Fibroblast of villous mesenchyme (primary cell): ENCODE measurements at regions not wholly inside any gene's neighbourhood (a gene's known extent, or its start where the extent isn't known, plus 50 kb on each side); places are given as distances from the start of the nearest gene placed in this dataset.
"Not testable (repeated sequence)": the region's sequence is repeated elsewhere in the genome, so short reads cannot be mapped to it uniquely, and the experiment has no call there.

Experiments
- DNase-seq: peaks from one replicate; pipeline ENCODE4 v3.0.0-alpha.2; 2010; ENCODE audit warnings: low read depth
- H3K4me3 ChIP-seq: 2 replicates; pipeline ENCODE4 v1.5.1; 2011; ENCODE audit warnings: low read depth, mild to moderate bottlenecking, low read length
- TF ChIP-seq, protein P1 (sequence below): IDR thresholded peaks from 2 replicates; pipeline ENCODE4 v1.5.1; 2012; ENCODE audit warnings: low read depth, mild to moderate bottlenecking, low read length; ENCODE audit not compliant: insufficient read depth

DNA sequence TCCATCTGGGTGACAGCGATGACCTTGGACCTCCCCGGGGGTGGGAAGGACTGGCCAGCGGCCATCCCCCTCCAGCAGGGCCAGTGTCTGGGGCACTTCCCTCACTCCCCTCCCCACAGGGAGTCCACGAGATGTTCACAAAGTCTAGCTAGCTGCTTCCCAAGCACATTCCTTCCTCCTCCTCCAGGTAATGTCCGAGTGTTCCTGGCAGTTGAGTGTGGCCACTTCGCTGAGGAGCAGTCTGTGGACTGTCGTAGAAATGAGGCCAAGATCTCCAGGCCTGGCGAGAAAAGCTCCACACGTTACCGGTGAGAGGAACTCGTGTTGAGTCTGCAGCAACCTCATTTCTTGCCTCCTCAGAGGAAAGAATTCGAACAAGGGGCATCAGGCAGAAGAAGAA lies 425.5 kb downstream of the BRD1 start:
- TF ChIP-seq, protein P1, sequence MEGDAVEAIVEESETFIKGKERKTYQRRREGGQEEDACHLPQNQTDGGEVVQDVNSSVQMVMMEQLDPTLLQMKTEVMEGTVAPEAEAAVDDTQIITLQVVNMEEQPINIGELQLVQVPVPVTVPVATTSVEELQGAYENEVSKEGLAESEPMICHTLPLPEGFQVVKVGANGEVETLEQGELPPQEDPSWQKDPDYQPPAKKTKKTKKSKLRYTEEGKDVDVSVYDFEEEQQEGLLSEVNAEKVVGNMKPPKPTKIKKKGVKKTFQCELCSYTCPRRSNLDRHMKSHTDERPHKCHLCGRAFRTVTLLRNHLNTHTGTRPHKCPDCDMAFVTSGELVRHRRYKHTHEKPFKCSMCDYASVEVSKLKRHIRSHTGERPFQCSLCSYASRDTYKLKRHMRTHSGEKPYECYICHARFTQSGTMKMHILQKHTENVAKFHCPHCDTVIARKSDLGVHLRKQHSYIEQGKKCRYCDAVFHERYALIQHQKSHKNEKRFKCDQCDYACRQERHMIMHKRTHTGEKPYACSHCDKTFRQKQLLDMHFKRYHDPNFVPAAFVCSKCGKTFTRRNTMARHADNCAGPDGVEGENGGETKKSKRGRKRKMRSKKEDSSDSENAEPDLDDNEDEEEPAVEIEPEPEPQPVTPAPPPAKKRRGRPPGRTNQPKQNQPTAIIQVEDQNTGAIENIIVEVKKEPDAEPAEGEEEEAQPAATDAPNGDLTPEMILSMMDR = no peak
- H3K4me3 ChIP-seq = no peak overlapping the region
- DNase-seq = no peak

- no peak for DNase-seq
- TF ChIP-seq, protein P1 = no peak
- H3K4me3 ChIP-seq = no peak overlapping the region
These were observed 426.6 kb downstream of the BRD1 start for GRCh38 chr22:49400941-49401598.

- H3K4me3 ChIP-seq = no peak overlapping the region
- TF ChIP-seq, protein P1 = no peak
- DNase-seq = no peak
These were observed 427.3 kb downstream of the BRD1 start for GRCh38 chr22:49400136-49400940.

DNA sequence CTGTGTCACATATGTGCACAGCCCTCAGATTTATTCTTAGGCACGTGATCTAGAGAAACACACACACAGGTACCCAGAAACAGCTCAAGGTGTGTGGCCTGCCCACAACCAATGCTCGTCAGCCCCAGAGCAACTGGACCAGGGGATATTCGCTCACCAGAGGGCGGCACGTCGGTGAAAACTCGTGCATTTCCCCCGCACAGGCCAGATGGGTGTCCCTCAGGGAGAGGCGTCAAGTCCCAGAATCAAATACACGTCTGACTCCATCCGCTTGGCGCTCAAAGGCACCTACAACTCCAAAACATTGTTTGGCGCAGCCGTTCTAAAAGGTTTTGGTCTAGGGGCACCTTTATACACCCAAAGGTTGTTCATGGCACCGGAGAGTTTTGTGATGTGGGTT lies 429.0 kb downstream of the BRD1 start:
- no peak overlapping the region for H3K4me3 ChIP-seq
- TF ChIP-seq, protein P1 = no peak
- no peak for DNase-seq

- TF ChIP-seq, protein P1 = no peak
- no peak for DNase-seq
- no peak overlapping the region for H3K4me3 ChIP-seq
These were observed 429.6 kb downstream of the BRD1 start for GRCh38 chr22:49398115-49398514.

DNA sequence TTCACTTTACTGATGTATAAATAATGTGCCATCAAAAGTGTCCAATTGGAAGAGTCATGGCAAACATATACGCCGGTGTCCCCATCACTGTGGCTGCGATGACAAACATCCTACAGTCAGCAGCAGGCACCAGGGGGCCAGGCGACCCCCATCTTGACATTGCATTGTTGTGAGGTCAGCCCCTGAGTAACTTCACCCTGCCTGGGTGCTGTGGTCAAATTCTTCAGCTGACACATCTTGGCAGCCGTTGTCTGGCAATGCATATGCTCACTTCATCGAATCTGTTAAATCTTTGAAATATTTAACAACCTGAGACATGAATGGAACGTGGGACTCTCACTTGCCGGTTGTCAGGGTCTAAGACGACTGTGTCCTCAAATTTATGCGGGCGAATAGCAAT lies 430.9 kb downstream of the BRD1 start:
- no peak overlapping the region for H3K4me3 ChIP-seq
- TF ChIP-seq, protein P1 = no peak
- DNase-seq = no peak

GRCh38 chr22:49395617-49396016 lies 432.1 kb downstream of the BRD1 start:
- TF ChIP-seq, protein P1 = no peak
- H3K4me3 ChIP-seq = no peak overlapping the region
- no peak for DNase-seq

DNA sequence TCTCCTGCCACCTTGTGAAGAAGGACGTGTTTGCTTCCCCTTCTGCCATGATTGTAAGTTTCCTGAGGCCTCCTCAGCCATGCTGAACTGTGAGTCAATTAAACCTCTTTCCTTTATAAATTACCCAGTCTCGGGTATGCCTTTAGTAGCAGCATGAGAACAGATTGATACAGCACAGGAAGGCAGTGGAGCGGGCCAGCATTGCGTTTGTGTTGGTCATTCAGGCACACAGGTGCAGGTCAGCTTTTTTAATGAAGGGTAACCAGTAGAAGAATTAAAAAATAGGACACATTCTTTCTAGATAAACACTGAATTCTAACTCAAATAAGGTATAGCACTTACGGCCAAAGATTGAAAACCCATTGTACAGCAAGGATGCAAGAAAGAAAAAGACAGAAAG lies 432.6 kb downstream of the BRD1 start:
- H3K4me3 ChIP-seq, DNase-seq: not testable (repeated sequence)
